Natural killer cell treated with Interleukin-12 subunit alpha and Interleukin-12 subunit beta and Interleukin-15 and Interleukin-18, amount 100 ng/mL, for 72 hours (primary cell): ENCODE measurements at regions not wholly inside any gene's neighbourhood (a gene's known extent, or its start where the extent isn't known, plus 50 kb on each side); places are given as distances from the start of the nearest gene placed in this dataset.
"Not testable (repeated sequence)": the region's sequence is repeated elsewhere in the genome, so short reads cannot be mapped to it uniquely, and the experiment has no call there.

Source experiments
- ATAC-seq, 2 donors: fragments of 150-1000 bp; cut with Tn5 transposase in 1 of 2; sonication (Bioruptor Pico), chemical (Tn5 transposase) in 1 of 2; 2 replicates each; pipeline ENCODE4 v1.10.0; 2021
- DNase-seq: peaks from one replicate; pipeline ENCODE4 v3.0.0; 2022; ENCODE audit warnings: low spot score
- H3K27ac Mint-ChIP-seq, 2 donors: 1 replicate in 1 of 2; 2 replicates in 1 of 2; pipeline ENCODE4 v1.8.0; 2022; ENCODE audit warnings: mixed read lengths in 2 of 2, mild to moderate bottlenecking in 1 of 2, moderate library complexity in 1 of 2
- H3K27me3 Mint-ChIP-seq, 2 donors: 1 replicate in 1 of 2; 2 replicates in 1 of 2; pipeline ENCODE4 v1.8.0; 2022; ENCODE audit warnings: mixed read lengths in 2 of 2
- H3K36me3 Mint-ChIP-seq: one replicate; pipeline ENCODE4 v1.8.0; 2022; ENCODE audit warnings: mixed read lengths
- H3K4me1 Mint-ChIP-seq, 2 donors: 1 replicate in 1 of 2; 2 replicates in 1 of 2; pipeline ENCODE4 v1.8.0; 2022; ENCODE audit warnings: low read depth in 2 of 2, mixed read lengths in 2 of 2, mild to moderate bottlenecking in 1 of 2
- H3K4me3 Mint-ChIP-seq: one replicate; pipeline ENCODE4 v1.8.0; 2022; ENCODE audit warnings: mixed read lengths
- H3K9me3 Mint-ChIP-seq: 2 replicates; pipeline ENCODE4 v1.8.0; 2022; ENCODE audit warnings: mixed read lengths

DNA sequence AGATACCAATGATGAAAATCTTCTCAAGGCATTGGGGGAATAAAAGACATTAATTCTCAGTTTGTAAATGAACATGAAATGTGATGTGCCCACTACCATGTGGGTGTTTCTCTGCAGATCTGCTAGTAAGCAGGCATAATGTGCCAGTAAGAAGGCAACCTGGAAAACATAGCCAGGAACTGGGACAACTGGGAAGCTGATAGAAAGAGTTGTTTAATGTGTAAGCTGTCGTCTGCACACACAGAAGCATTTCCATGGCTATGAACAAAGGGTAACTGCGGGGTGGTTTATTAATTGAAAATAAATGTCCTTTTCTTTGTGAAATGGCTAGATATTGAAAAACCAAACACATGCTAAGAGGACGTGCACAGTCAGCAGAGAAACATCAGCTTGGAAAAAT, 52.0 kb downstream of the ZC3H11B start:
- Mint-ChIP-seq H3K9me3 (peaks cover 2% of the 10 kb centered on the region), H3K27ac (no peak overlapping the region), H3K27me3 (no peaks in the 10 kb centered on the region), H3K4me1 (no peaks in the 10 kb centered on the region), H3K36me3 (no peaks in the 10 kb centered on the region), H3K4me3 (no peak overlapping the region)
- DNase-seq: no peak
- ATAC-seq: no peak

DNA sequence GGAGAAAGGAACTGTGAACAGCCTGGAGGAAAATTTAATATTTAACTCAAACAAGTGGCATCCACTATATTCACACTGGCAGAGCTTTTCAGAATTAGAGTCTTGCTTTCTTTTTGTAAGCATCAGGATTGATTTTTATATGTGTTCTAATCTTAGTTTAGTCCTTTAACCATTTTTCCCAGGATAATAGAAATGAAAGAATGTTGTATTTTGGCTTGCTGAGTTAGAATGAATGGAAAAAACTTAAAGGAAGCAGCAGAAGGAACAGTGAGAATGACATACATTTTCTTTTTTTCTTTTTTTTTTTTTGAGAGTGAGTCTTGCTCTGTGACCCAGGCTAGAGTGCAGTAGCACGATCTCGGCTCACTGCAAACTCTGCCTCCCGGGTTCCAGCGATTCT, 53.0 kb downstream of the ZC3H11B start:
- H3K9me3 Mint-ChIP-seq: peaks cover 2% of the 10 kb centered on the region
- no peaks in the 10 kb centered on the region for H3K27me3 Mint-ChIP-seq
- ATAC-seq: no peak

DNA sequence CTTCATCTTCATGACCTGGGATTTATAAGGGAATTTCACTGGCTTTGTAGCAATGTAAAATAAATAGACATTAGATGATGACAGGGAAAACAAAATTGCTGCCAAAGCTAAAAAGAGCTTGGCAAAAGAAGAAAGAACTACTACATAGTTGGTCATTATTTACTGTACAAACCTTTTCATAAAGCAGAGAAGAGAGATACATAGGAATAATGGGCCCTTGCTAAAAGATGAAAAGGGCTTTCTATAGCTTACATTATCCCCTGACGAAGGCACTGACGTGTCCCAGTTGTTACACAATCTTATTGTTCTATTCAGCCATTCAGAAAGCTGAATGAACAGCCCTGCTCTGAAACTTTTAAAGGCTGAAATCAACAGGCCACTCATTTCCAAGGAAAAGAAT, 57.1 kb downstream of the ZC3H11B start:
- Mint-ChIP-seq H3K27ac (no peak overlapping the region), H3K4me3 (no peak overlapping the region), H3K36me3 (no peaks in the 10 kb centered on the region), H3K9me3 (peaks cover 2% of the 10 kb centered on the region), H3K27me3 (no peaks in the 10 kb centered on the region), H3K4me1 (no peaks in the 10 kb centered on the region)
- DNase-seq (no peak), ATAC-seq (no peak)

More for the DNA sequence above, 53.0 kb downstream of the ZC3H11B start:
- Mint-ChIP-seq H3K4me3 (no peak overlapping the region), H3K4me1 (no peaks in the 10 kb centered on the region), H3K27ac (no peak overlapping the region), H3K36me3 (no peaks in the 10 kb centered on the region)
- DNase-seq: no peak

DNA sequence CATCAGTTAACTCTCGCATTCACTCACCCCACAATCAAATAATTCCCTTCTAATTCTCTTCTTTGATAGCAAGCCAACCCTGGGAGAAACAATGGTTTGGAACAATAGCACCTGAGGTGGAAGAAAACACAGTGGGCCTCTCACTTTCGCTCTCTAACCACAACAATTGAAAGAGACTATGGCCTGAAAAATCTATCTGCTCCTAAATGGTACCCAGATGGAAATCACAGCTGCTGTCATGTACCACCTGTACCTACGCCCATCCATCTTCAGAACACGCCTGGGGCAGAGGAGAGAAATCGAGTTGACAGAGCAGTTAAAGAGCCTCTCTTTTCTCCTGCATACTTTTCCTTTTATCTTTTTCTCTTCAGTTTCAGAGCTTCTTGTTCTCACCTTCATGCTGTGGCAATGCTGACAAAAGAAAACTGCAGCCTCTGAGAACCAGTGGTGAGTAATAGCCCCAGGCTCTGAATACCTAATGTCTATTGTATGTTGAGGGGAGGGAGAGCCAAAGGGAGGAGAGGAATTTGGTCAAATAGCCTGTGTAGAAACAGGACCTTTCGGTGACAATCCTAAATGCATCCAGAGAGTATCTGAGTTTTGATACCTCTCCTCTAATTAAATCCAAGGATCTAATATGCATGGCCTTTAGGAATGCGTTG, 57.7 kb downstream of the ZC3H11B start:
- ATAC-seq: no peak
- Mint-ChIP-seq H3K9me3 (peaks cover 2% of the 10 kb centered on the region), H3K4me3 (no peak overlapping the region), H3K27ac (no peak overlapping the region), H3K36me3 (no peaks in the 10 kb centered on the region), H3K4me1 (no peaks in the 10 kb centered on the region), H3K27me3 (no peaks in the 10 kb centered on the region)
- no peak for DNase-seq

DNA sequence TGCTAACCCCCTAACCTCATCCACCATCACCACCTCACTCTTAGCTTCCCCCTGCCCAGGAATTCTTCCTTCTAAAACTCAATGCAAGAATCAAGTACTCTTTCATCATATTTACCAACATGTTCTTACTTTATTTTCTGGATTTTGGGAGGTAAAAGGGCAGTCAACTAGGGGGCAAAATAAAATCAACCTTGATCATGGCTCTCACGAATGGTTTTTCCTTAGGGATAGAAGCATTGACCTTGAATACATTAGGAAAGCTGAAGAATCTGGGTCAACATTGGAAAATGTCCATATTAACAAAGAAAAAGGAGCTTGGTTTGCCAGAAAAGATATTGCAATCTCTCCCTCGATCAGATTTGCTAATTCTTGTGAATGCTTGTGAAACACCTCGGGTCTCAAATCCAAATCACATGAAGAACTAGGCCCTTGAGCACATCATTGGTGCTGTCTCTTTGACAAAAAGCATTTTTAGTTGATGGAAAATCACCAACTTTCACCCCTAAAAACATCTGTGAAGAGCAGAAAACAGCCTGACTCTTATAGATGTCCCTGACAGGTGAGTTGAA, 58.9 kb downstream of the ZC3H11B start:
- ATAC-seq: no peak

DNA sequence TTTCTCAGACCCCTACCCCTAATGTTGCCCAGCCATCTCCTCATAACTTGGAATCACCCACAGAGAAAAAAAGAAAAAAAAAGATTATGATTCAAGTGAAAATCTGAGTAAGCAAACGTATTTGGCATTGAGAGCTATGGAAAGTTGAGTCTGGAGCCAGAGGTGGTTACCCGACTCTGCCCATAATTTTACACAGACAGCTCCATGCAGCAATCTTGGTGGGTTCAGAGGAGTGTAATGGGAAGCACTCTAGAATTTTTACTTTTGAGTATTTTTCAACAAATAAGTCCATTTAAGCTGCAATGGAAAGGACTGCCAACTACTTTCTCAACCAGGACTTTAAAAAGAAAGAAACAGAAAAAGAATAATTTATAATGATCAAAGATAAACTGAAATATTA, 62.7 kb downstream of the ZC3H11B start:
- Mint-ChIP-seq H3K4me1 (no peaks in the 10 kb centered on the region), H3K4me3 (no peak overlapping the region), H3K27me3 (no peaks in the 10 kb centered on the region), H3K36me3 (no peaks in the 10 kb centered on the region), H3K27ac (no peak overlapping the region), H3K9me3 (no peaks in the 10 kb centered on the region)
- ATAC-seq (no peak), DNase-seq (no peak)

More for the DNA sequence above, 58.9 kb downstream of the ZC3H11B start:
- Mint-ChIP-seq H3K9me3 (peaks cover 2% of the 10 kb centered on the region), H3K27ac (no peak overlapping the region), H3K4me3 (no peak overlapping the region), H3K27me3 (no peaks in the 10 kb centered on the region), H3K4me1 (no peaks in the 10 kb centered on the region), H3K36me3 (no peaks in the 10 kb centered on the region)
- DNase-seq: no peak

DNA sequence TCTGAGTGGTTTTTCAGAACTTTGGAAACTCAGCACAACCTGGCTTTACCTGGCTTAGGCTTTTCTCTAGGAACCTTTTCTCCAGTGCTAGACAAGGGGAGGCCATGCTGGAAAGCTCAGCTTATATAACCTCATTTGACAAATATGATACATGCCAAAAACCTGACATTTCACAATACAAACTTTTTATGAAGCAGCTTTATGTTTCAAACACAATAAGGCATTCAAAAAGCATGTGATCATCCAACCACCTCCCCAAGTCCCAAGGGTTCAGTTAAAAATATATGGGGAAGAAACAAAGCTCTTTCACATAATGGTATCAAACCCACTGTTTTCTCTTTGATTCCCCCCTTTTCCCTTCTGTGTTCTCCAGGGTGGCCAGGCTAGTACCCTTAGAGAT, 63.7 kb downstream of the ZC3H11B start:
- no peak overlapping the region for H3K27ac Mint-ChIP-seq

DNA sequence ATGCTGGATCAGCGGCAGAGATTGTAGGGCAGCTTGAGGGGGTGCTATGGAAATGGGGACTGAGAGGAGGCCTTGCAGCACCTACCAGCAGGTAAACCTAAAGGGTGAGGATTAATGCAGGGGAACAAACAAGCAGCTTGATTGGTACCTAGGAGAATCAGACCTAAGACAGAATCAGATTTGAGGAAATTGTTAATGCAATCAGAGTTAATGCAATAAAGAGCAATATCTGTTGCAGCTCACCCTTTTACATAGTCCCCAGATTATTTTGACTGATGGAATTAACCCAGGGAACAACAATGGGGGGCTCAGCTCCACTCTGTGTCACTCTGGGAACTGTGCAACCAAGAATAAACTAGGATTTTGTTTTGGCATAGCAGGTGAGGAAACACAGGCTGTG, 64.5 kb downstream of the ZC3H11B start:
- Mint-ChIP-seq H3K4me1 (no peaks in the 10 kb centered on the region), H3K36me3 (no peaks in the 10 kb centered on the region), H3K27ac (no peak overlapping the region), H3K9me3 (peaks cover 8% of the 10 kb centered on the region), H3K27me3 (no peaks in the 10 kb centered on the region), H3K4me3 (no peak overlapping the region)
- ATAC-seq (no peak), DNase-seq (no peak)

More for the DNA sequence above, 63.7 kb downstream of the ZC3H11B start:
- DNase-seq (no peak), ATAC-seq (no peak)
- H3K4me3 Mint-ChIP-seq: no peak overlapping the region
- H3K4me1 Mint-ChIP-seq: no peaks in the 10 kb centered on the region
- no peaks in the 10 kb centered on the region for H3K27me3 Mint-ChIP-seq
- H3K9me3 Mint-ChIP-seq: peaks cover 5% of the 10 kb centered on the region
- H3K36me3 Mint-ChIP-seq: no peaks in the 10 kb centered on the region

DNA sequence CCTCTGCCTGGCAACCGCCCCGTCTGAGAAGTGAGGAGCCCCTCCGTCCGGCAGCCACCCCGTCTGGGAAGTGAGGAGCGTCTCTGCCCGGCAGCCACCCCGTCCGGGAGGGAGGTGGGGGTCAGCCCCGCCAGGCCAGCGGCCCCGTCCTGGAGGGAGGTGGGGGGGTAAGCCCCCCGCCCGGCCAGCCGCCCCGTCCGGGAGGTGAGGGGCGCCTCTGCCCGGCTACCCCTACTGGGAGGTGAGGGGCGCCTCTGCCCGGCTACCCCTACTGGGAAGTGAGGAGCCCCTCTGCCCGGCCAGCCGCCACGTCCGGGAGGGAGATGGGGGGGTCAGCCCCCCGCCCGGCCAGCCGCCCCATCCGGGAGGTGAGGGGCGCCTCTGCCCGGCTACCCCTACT, 67.1 kb downstream of the ZC3H11B start:
- H3K27me3 Mint-ChIP-seq, H3K36me3 Mint-ChIP-seq, ATAC-seq, H3K9me3 Mint-ChIP-seq, H3K4me1 Mint-ChIP-seq, H3K27ac Mint-ChIP-seq, DNase-seq, H3K4me3 Mint-ChIP-seq: not testable (repeated sequence)

DNA sequence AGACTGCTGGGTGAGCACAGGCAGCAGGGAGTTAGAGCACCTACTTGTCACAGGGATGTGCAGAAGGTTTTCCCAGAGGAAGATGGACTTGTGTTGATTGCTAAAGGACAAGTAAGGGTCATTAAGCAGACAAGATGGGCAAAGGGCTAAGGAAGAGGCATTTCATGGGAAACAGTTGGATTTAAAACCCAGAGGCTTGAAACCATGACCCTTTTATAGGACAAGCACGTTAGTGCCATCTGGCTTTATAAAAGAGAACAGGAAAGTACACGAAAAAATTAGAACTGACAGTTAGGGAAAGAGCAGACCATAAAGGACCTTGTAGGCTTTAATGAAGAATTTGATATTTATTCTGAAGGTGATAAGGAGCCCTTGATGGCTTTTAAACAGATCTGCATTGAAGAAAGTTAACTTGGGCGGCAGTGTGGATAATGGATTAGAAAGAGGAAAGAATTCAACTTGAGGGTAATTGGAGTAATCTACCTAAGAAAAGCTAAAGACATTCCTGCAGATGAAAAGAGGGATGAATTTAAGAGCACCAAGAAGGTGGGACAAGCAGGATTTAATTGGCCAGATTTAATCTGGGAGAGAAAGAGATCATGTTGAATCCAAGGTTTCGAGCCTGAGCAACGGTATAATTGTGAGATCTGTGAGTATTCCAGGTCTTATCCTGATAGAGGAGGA, 68.6 kb downstream of the ZC3H11B start:
- Mint-ChIP-seq H3K4me3 (no peak overlapping the region), H3K36me3 (no peaks in the 10 kb centered on the region), H3K27ac (no peak overlapping the region), H3K27me3 (no peaks in the 10 kb centered on the region), H3K4me1 (no peaks in the 10 kb centered on the region), H3K9me3 (peaks cover 8% of the 10 kb centered on the region)
- ATAC-seq (no peak), DNase-seq (no peak)

DNA sequence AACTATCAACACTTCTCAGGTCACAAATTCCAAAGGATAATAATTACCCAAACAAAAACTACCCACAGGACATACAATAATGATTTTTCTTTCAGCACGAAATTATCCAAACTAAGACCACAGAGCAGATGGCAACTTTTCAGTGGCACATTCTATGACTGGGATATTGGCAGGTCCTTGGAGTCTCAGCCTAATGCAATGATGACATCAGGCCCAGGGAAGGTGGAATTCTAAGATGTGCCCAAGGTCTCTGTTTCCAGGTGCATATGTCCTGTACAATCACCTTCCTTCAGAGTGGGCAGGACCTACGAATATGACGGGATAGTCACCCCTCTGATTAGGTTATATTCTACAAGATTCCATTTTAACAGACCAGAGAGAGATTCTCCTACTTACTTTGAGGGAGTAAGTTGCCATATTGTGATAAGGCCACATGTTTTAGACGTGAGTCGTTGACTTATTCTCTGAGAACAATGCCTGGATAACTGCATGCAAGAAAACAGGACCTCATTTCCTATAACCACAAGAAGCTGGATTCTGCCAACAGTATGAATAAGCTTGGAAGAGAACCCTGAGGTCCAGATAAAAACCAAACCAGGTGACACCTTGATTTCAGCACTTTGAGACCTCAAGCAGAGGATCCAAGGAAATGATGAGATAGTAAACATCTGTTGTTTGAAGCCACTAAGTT, 69.9 kb downstream of the ZC3H11B start:
- Mint-ChIP-seq H3K27ac (no peak overlapping the region), H3K4me1 (no peaks in the 10 kb centered on the region), H3K36me3 (no peaks in the 10 kb centered on the region), H3K9me3 (peaks cover 8% of the 10 kb centered on the region), H3K27me3 (no peaks in the 10 kb centered on the region), H3K4me3 (no peak overlapping the region)
- no peak for ATAC-seq
- DNase-seq: no peak

DNA sequence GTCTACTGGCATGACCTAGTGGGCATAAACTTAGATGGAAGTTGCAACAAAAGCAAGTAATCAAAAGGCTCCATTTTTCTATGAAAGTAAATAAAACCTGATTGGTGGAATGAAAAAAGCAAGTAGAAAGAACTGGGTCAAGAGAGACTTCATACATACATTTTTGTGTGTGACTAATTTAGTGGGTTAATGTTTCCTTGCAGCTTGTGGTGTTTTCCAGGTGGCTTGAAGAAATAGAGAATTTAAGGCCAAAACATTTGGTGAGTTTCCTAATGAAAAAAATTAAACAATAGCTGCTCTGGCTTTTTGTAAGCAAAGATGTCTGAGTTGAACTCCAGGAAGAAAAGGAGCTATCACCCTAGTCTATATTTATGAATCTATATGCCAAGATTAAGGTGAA, 71.0 kb downstream of the ZC3H11B start:
- no peaks in the 10 kb centered on the region for H3K4me1 Mint-ChIP-seq
- DNase-seq: no peak
- peaks cover 8% of the 10 kb centered on the region for H3K9me3 Mint-ChIP-seq
- no peaks in the 10 kb centered on the region for H3K27me3 Mint-ChIP-seq
- H3K27ac Mint-ChIP-seq: no peak overlapping the region
- no peak for ATAC-seq
- no peak overlapping the region for H3K4me3 Mint-ChIP-seq
- H3K36me3 Mint-ChIP-seq: no peaks in the 10 kb centered on the region

DNA sequence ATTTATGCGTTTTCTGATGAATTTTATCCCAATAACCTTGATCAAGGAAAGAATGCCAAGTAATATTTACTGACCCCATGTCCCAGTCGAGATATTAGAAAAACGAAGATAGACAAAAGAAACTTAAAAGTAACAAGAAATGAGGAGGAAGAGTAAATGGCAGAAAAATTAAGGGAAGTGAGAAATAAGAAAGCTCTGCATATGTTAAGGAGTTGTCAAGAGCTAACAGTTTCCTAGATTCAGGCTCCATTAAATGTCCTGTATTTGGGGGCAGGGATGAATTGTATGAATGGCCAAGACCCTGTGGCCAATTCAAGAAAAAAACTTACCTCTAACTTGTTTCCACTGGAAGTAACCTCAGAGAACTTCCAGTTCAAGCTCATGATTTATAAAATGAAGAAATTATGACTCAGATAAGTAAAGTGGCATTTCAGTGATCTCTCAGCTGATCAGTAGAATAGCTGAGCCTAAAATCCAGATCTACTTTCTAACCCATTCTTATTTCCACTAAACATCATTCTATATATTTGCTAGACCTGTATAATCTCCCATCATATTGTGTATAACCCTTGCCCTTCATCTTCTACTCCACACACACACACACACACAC, 73.2 kb downstream of the ZC3H11B start:
- Mint-ChIP-seq H3K9me3 (peaks cover 8% of the 10 kb centered on the region), H3K36me3 (no peaks in the 10 kb centered on the region), H3K27ac (no peak overlapping the region), H3K4me1 (no peaks in the 10 kb centered on the region), H3K4me3 (no peak overlapping the region), H3K27me3 (no peaks in the 10 kb centered on the region)
- ATAC-seq (no peak), DNase-seq (no peak)

DNA sequence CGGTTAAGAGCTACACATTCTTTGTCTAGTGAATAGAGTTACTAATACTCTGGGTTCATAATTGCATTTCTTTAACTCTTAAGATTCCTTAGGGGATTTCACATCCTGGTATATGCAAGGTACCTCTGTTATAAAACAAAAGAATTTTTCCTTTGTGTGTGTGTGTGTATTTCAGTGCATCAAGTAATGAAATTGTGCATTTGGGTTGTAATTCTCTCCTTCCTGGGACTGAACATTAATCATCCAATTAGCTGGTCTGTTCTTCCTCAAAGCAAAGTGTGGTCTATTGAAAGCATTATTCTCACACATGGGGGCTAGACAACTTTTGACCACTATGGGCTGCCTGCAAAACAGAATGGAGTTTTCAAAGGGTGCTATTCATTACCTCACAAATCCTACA, 74.0 kb downstream of the ZC3H11B start:
- no peaks in the 10 kb centered on the region for H3K27me3 Mint-ChIP-seq
- H3K4me1 Mint-ChIP-seq: no peaks in the 10 kb centered on the region
- peaks cover under 1% of the 10 kb centered on the region for H3K9me3 Mint-ChIP-seq
- no peak overlapping the region for H3K4me3 Mint-ChIP-seq
- no peaks in the 10 kb centered on the region for H3K36me3 Mint-ChIP-seq
- no peak for DNase-seq
- ATAC-seq: no peak
- H3K27ac Mint-ChIP-seq: no peak overlapping the region
